HepG2 (cell line): ENCODE measurements at regions not wholly inside any gene's neighbourhood (a gene's known extent, or its start where the extent isn't known, plus 50 kb on each side); places are given as distances from the start of the nearest gene placed in this dataset.

Experiments
- HOXA5 ChIP-seq: sonication (generic); formaldehyde crosslinking; IDR thresholded peaks from 2 replicates; pipeline ENCODE4 v1.4.0; 2020; ENCODE audit warnings: missing genetic modification reagents
- IRF1 ChIP-seq: sonication (generic); formaldehyde crosslinking; IDR thresholded peaks from 2 replicates; pipeline ENCODE4 v1.4.0; 2020; ENCODE audit warnings: low read depth, mild to moderate bottlenecking, missing genetic modification reagents
- MAFF ChIP-seq: IDR thresholded peaks from 2 replicates; pipeline ENCODE4 v1.6.1; 2011; ENCODE audit warnings: low read depth, low read length, improper control_type of control experiment
- MAFK ChIP-seq, 2 experiments: IDR thresholded peaks in 1 of 2; conservative IDR thresholded peaks in 1 of 2; 2 replicates each; pipeline ENCODE4 v1.6.1; 2011; ENCODE audit warnings: improper control_type of control experiment in 2 of 2, low read length in 2 of 2
- STAT5B ChIP-seq: sonication (generic); formaldehyde crosslinking; IDR thresholded peaks from 2 replicates; pipeline ENCODE4 v1.4.0; 2020; ENCODE audit warnings: missing genetic modification reagents
- YEATS4 ChIP-seq: sonication (generic); formaldehyde crosslinking; IDR thresholded peaks from 2 replicates; pipeline ENCODE4 v1.4.0; 2020; ENCODE audit warnings: missing genetic modification reagents, borderline replicate concordance
- ZBTB43 ChIP-seq: sonication (generic); formaldehyde crosslinking; conservative IDR thresholded peaks from 2 replicates; pipeline ENCODE4 v1.4.0; 2020; ENCODE audit warnings: missing genetic modification reagents
- ZKSCAN1 ChIP-seq: fragments of 150-350 bp; IDR thresholded peaks from 2 replicates; pipeline ENCODE4 v1.6.1; 2014; ENCODE audit warnings: low read length
- TF ChIP-seq, protein P1 (sequence below): sonication (generic); formaldehyde crosslinking; IDR thresholded peaks from 2 replicates; pipeline ENCODE4 v1.5.0; 2020; ENCODE audit warnings: mild to moderate bottlenecking, missing genetic modification reagents, moderate library complexity

- TF ChIP-seq ZBTB43 (CRISPR knock-in tag) (no peak), HOXA5 (no peak), MAFF (no peak), MAFK (conservative IDR thresholded peaks at IDR 0.05 in 1 of 2, IDR thresholded peaks at IDR 0.05 in 1 of 2; ENCODE audit: low read length in 2 of 2) (no peak), STAT5B (CRISPR knock-in tag) (no peak), ZKSCAN1 (no peak), IRF1 (no peak), YEATS4 (CRISPR knock-in tag) (no peak)
- TF ChIP-seq, protein P1, sequence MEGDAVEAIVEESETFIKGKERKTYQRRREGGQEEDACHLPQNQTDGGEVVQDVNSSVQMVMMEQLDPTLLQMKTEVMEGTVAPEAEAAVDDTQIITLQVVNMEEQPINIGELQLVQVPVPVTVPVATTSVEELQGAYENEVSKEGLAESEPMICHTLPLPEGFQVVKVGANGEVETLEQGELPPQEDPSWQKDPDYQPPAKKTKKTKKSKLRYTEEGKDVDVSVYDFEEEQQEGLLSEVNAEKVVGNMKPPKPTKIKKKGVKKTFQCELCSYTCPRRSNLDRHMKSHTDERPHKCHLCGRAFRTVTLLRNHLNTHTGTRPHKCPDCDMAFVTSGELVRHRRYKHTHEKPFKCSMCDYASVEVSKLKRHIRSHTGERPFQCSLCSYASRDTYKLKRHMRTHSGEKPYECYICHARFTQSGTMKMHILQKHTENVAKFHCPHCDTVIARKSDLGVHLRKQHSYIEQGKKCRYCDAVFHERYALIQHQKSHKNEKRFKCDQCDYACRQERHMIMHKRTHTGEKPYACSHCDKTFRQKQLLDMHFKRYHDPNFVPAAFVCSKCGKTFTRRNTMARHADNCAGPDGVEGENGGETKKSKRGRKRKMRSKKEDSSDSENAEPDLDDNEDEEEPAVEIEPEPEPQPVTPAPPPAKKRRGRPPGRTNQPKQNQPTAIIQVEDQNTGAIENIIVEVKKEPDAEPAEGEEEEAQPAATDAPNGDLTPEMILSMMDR (CRISPR knock-in tag): no peak
Observed at GRCh38 chr7:66542528-66543269, 86.0 kb upstream of the KCTD7 start.
